ENCODE measurements at regions not wholly inside any gene's neighbourhood (a gene's known extent, or its start where the extent isn't known, plus 50 kb on each side); places are given as distances from the start of the nearest gene placed in this dataset.

DNA sequence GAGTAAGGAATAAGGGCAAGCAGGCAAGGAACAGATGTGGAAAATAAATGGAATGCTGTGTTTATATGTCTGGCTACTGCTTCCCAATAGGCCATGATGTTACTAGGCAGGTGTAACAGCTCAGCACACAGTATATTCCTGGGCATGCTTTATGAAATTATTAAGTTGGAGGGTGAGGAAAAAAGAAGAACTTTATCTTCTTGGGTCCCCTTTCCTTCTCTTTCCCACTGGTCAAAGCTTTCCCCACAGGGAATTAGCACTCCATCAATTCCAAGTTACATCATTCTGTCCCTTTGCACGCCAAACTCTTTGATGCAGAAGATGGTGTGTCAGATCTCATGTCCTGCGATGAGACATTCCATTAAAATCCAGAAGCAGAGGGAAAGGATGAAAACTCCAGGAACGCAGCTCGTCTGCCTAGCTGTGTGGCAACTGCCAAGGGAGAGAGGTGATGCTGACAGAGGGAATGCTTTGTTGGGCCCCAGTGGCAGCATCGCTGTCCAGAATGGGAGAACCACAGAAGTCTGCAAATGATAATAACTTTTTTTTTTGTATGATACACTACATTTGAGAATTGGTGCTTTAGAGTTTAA lies 447.3 kb upstream of the ARRDC3 start:
- Mint-ChIP-seq H3K36me3 (no peaks in the 10 kb centered on the region), H3K27ac (no peak overlapping the region), H3K27me3 (no peaks in the 10 kb centered on the region), H3K9me3 (peaks cover 0 to 10% (median 2%) of the 10 kb centered on the region in 7 donors), H3K4me1 (no peaks in the 10 kb centered on the region), H3K4me3 (no peak overlapping the region)
- no peaks in the 10 kb centered on the region for H3K9me3 ChIP-seq (ENCODE audit: control insufficient read depth in 2 of 2, low read length in 2 of 2)
- no peaks in the 10 kb centered on the region for H3K36me3 ChIP-seq (ENCODE audit: control insufficient read depth, insufficient read depth, low read length)
- H3K27me3 ChIP-seq (ENCODE audit: control insufficient read depth, insufficient read depth, low read length): no peaks in the 10 kb centered on the region
- no peak overlapping the region for H3K27ac ChIP-seq (ENCODE audit: insufficient read depth, low read length, poor library complexity, severe bottlenecking)
- DNase-seq (no peak), ATAC-seq (ENCODE audit: low read depth in 2 of 2) (no peak)
- no peaks in the 10 kb centered on the region for H3K4me1 ChIP-seq (ENCODE audit: control insufficient read depth, insufficient read depth, low read length, poor library complexity, severe bottlenecking)
- no peak overlapping the region for H3K4me3 ChIP-seq (ENCODE audit: low read depth, low read length)

DNA sequence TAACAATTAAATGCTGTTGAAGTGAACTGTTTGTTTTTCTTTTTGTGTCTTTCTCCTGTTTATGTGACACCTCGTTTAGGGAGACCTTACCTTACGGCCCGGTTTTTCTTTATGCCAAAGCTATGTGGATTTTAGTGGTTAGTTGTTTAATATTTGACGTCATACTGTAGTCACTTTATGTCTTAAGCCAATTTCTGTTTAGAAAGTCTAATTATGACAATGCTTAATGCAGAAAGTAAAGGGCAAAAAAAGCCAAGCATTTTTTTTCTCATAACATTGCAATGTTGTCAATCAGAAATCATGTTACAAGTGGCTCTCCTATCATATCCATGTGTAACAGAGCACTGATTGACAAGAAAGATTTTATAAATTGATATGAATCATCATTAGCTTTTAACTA lies 442.5 kb upstream of the ARRDC3 start:
- no peaks in the 10 kb centered on the region for H3K36me3 ChIP-seq (ENCODE audit: control insufficient read depth, insufficient read depth, low read length)
- no peaks in the 10 kb centered on the region for H3K27me3 Mint-ChIP-seq
- H3K4me1 Mint-ChIP-seq: no peaks in the 10 kb centered on the region
- H3K27ac ChIP-seq (ENCODE audit: insufficient read depth, low read length, poor library complexity, severe bottlenecking): no peak overlapping the region
- H3K4me1 ChIP-seq (ENCODE audit: control insufficient read depth, insufficient read depth, low read length, poor library complexity, severe bottlenecking): no peaks in the 10 kb centered on the region
- ATAC-seq (ENCODE audit: low read depth in 2 of 2): no peak
- H3K27me3 ChIP-seq (ENCODE audit: control insufficient read depth, insufficient read depth, low read length): no peaks in the 10 kb centered on the region
- peaks cover 0 to 5% (median 1%) of the 10 kb centered on the region in 7 donors for H3K9me3 Mint-ChIP-seq
- H3K27ac Mint-ChIP-seq: no peak overlapping the region
- H3K36me3 Mint-ChIP-seq: no peaks in the 10 kb centered on the region
- no peaks in the 10 kb centered on the region for H3K9me3 ChIP-seq (ENCODE audit: control insufficient read depth in 2 of 2, low read length in 2 of 2)
- DNase-seq: no peak
- H3K4me3 Mint-ChIP-seq: no peak overlapping the region
- H3K4me3 ChIP-seq (ENCODE audit: low read depth, low read length): no peak overlapping the region

DNA sequence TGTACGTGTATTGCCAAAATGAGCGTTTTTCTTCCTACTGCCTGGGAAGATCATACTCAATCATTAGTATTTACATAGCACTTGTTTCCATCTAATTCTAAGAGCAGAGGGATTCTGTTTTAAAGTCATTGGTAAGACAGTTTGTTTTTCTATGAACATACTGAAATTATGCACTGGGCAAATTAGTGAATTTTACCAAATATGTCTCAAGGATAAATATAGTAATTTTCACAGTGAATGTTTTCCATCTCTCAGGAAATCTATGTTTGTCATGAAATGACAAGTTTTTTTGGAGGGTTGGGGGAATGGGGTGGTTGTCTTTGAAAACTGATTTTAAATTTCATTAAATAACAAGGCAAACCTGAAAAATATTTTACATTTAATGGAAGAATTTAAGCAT lies 441.3 kb upstream of the ARRDC3 start:
- H3K27ac ChIP-seq (ENCODE audit: insufficient read depth, low read length, poor library complexity, severe bottlenecking): no peak overlapping the region
- no peaks in the 10 kb centered on the region for H3K9me3 ChIP-seq (ENCODE audit: control insufficient read depth in 2 of 2, low read length in 2 of 2)
- H3K36me3 Mint-ChIP-seq: no peaks in the 10 kb centered on the region
- peaks cover 0 to 11% (median 2%) of the 10 kb centered on the region in 7 donors for H3K9me3 Mint-ChIP-seq
- H3K4me3 ChIP-seq (ENCODE audit: low read depth, low read length): no peak overlapping the region
- no peak overlapping the region for H3K27ac Mint-ChIP-seq
- no peaks in the 10 kb centered on the region for H3K36me3 ChIP-seq (ENCODE audit: control insufficient read depth, insufficient read depth, low read length)
- H3K4me3 Mint-ChIP-seq: no peak overlapping the region
- H3K4me1 Mint-ChIP-seq: no peaks in the 10 kb centered on the region
- H3K4me1 ChIP-seq (ENCODE audit: control insufficient read depth, insufficient read depth, low read length, poor library complexity, severe bottlenecking): no peaks in the 10 kb centered on the region
- no peak for ATAC-seq (ENCODE audit: low read depth in 2 of 2)
- no peak for DNase-seq
- no peaks in the 10 kb centered on the region for H3K27me3 Mint-ChIP-seq
- no peaks in the 10 kb centered on the region for H3K27me3 ChIP-seq (ENCODE audit: control insufficient read depth, insufficient read depth, low read length)

DNA sequence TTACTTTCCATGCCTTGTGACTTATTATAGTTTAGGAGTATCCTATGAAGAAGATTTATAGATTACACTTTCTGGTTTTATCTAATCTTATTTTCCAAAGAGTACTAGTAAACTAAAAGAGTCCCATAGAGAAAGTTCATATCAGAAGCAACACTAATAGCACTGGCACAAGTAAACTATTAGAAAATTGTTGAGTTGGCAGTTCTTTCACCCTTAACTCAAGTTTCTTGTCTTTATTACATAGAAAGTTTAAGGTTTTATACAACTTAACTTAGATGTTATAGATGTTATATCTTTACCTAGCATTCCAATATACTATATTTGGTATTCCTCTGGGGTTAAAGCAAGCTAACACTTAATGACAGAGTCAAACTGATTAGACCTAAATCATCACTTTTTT lies 437.8 kb upstream of the ARRDC3 start:
- Histone ChIP-seq H3K27ac (ENCODE audit: insufficient read depth, low read length, poor library complexity, severe bottlenecking) (no peak overlapping the region), H3K36me3 (ENCODE audit: control insufficient read depth, insufficient read depth, low read length) (no peaks in the 10 kb centered on the region), H3K9me3 (ENCODE audit: control insufficient read depth in 2 of 2, low read length in 2 of 2) (no peaks in the 10 kb centered on the region), H3K27me3 (ENCODE audit: control insufficient read depth, insufficient read depth, low read length) (no peaks in the 10 kb centered on the region), H3K4me1 (ENCODE audit: control insufficient read depth, insufficient read depth, low read length, poor library complexity, severe bottlenecking) (no peaks in the 10 kb centered on the region), H3K4me3 (ENCODE audit: low read depth, low read length) (no peak overlapping the region)
- Mint-ChIP-seq H3K4me1 (no peaks in the 10 kb centered on the region), H3K27ac (no peak overlapping the region), H3K36me3 (no peaks in the 10 kb centered on the region), H3K9me3 (peaks cover 0 to 6% (median 3%) of the 10 kb centered on the region in 7 donors), H3K4me3 (no peak overlapping the region), H3K27me3 (no peaks in the 10 kb centered on the region)
- DNase-seq (no peak), ATAC-seq (ENCODE audit: low read depth in 2 of 2) (no peak)

DNA sequence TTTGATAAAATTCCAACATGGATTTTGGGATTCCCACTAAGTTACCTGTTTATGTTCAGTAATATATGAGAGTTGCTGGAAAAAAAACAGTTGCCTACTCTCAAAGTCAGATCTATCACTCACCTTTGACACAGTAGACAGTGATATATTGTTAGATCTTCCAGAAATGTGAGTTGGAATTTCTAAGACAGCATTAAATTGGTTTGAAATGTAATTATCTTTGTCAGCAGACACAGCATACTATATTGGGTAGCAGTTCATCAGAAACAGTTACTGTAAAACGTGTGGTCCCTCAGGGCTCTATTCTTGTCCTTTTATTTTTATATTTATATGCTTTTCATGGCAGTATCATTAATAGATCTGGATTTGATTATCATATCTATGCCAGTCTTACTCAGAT lies 433.6 kb upstream of the ARRDC3 start:
- no peaks in the 10 kb centered on the region for H3K4me1 Mint-ChIP-seq
- H3K27me3 Mint-ChIP-seq: no peaks in the 10 kb centered on the region
- Histone ChIP-seq H3K9me3 (ENCODE audit: control insufficient read depth in 2 of 2, low read length in 2 of 2) (no peaks in the 10 kb centered on the region), H3K27ac (ENCODE audit: insufficient read depth, low read length, poor library complexity, severe bottlenecking) (no peak overlapping the region), H3K27me3 (ENCODE audit: control insufficient read depth, insufficient read depth, low read length) (no peaks in the 10 kb centered on the region), H3K4me3 (ENCODE audit: low read depth, low read length) (no peak overlapping the region), H3K36me3 (ENCODE audit: control insufficient read depth, insufficient read depth, low read length) (no peaks in the 10 kb centered on the region), H3K4me1 (ENCODE audit: control insufficient read depth, insufficient read depth, low read length, poor library complexity, severe bottlenecking) (no peaks in the 10 kb centered on the region)
- peaks cover 0 to 12% (median 3%) of the 10 kb centered on the region in 7 donors for H3K9me3 Mint-ChIP-seq
- no peak for ATAC-seq (ENCODE audit: low read depth in 2 of 2)
- no peak overlapping the region for H3K4me3 Mint-ChIP-seq
- no peaks in the 10 kb centered on the region for H3K36me3 Mint-ChIP-seq
- no peak for DNase-seq
- H3K27ac Mint-ChIP-seq: no peak overlapping the region

DNA sequence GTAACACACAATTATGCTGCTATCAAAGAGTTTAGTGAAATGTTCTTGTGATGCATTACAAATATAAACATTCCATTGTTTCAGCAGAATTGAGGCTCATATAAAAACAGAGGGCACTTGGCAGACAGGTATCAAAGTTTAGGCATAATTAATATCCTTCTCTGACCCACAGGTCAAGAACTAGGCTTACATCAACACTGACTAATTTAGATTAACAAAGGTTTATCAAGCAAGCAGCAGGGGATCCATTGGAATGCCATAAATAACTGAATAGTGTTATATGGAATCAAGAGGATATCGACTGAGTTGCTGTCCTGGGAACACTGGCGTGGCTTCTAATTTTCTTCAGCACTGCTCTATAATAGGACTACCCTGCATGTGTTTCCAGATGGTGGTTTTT lies 414.5 kb upstream of the ARRDC3 start:
- Histone ChIP-seq H3K4me1 (ENCODE audit: control insufficient read depth, insufficient read depth, low read length, poor library complexity, severe bottlenecking) (no peaks in the 10 kb centered on the region), H3K27ac (ENCODE audit: insufficient read depth, low read length, poor library complexity, severe bottlenecking) (no peak overlapping the region), H3K27me3 (ENCODE audit: control insufficient read depth, insufficient read depth, low read length) (no peaks in the 10 kb centered on the region), H3K36me3 (ENCODE audit: control insufficient read depth, insufficient read depth, low read length) (no peaks in the 10 kb centered on the region), H3K9me3 (ENCODE audit: control insufficient read depth in 2 of 2, low read length in 2 of 2) (peaks cover 0 to 3% of the 10 kb centered on the region in 2 experiments), H3K4me3 (ENCODE audit: low read depth, low read length) (no peak overlapping the region)
- no peak overlapping the region for H3K27ac Mint-ChIP-seq
- no peaks in the 10 kb centered on the region for H3K4me1 Mint-ChIP-seq
- H3K9me3 Mint-ChIP-seq: peaks cover 4 to 14% (median 7%) of the 10 kb centered on the region in 7 donors
- no peak for DNase-seq
- no peak for ATAC-seq (ENCODE audit: low read depth in 2 of 2)
- H3K36me3 Mint-ChIP-seq: no peaks in the 10 kb centered on the region
- no peaks in the 10 kb centered on the region for H3K27me3 Mint-ChIP-seq
- H3K4me3 Mint-ChIP-seq: no peak overlapping the region

DNA sequence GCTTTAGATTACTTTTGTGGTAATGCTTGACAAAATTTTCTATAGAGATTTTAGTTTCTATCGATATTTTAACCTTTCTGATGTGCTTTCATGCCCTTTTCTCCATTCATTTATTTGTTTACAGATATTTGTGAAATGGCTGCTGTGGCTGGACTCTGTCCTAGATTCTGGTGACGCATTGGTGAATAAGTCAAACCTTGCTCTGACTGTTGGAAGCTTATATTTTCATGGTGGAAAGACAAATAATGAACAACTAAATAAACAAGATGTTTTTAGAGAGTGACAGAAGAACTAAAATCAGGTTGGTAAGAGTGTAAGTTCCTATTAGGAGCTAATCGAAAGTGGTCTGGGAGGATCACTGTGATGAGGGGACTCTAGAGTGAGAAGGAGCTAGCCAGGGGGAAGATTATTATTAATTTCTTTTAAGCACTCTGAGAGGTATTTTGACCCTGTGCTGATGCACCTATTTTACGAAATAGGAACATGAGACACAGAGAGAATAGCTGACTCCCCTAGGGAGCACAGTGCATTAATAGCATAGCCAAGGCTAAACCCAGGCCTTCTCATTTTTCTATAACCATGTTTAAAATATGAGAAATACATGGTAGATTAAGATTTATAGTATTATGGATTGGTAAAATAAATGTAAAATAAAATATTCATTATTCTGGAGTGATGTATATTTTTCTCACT lies 411.9 kb upstream of the ARRDC3 start:
- DNase-seq: no peak
- no peaks in the 10 kb centered on the region for H3K27me3 ChIP-seq (ENCODE audit: control insufficient read depth, insufficient read depth, low read length)
- no peaks in the 10 kb centered on the region for H3K27me3 Mint-ChIP-seq
- no peaks in the 10 kb centered on the region for H3K36me3 ChIP-seq (ENCODE audit: control insufficient read depth, insufficient read depth, low read length)
- H3K4me3 ChIP-seq (ENCODE audit: low read depth, low read length): no peak overlapping the region
- ATAC-seq (ENCODE audit: low read depth in 2 of 2): no peak
- H3K4me3 Mint-ChIP-seq: no peak overlapping the region
- H3K9me3 ChIP-seq (ENCODE audit: control insufficient read depth in 2 of 2, low read length in 2 of 2): no peaks in the 10 kb centered on the region
- H3K36me3 Mint-ChIP-seq: no peaks in the 10 kb centered on the region
- no peaks in the 10 kb centered on the region for H3K4me1 ChIP-seq (ENCODE audit: control insufficient read depth, insufficient read depth, low read length, poor library complexity, severe bottlenecking)
- peaks cover 0 to 4% (median 0%) of the 10 kb centered on the region in 7 donors for H3K9me3 Mint-ChIP-seq
- no peaks in the 10 kb centered on the region for H3K4me1 Mint-ChIP-seq
- no peak overlapping the region for H3K27ac Mint-ChIP-seq
- no peak overlapping the region for H3K27ac ChIP-seq (ENCODE audit: insufficient read depth, low read length, poor library complexity, severe bottlenecking)

DNA sequence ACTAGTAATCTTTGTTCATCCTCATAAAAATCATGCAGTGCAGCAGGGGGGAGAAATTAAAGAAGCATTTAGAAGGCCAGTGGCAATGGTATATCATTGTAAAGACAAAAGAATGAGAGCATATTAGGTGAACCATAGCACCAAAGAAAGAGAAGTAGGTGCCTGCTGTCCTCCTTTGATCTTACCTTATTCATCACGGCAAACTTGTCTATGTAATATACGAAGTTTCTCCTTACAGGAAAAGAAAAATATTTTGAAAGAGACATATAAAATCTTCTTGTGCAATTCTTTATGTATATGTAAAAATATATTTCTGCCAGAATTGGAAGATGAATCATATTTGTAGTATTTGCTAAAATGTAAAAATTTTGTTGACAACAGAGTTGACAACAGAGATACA lies 411.3 kb upstream of the ARRDC3 start:
- Histone ChIP-seq H3K9me3 (ENCODE audit: control insufficient read depth in 2 of 2, low read length in 2 of 2) (no peaks in the 10 kb centered on the region), H3K27ac (ENCODE audit: insufficient read depth, low read length, poor library complexity, severe bottlenecking) (no peak overlapping the region), H3K4me1 (ENCODE audit: control insufficient read depth, insufficient read depth, low read length, poor library complexity, severe bottlenecking) (no peaks in the 10 kb centered on the region), H3K27me3 (ENCODE audit: control insufficient read depth, insufficient read depth, low read length) (no peaks in the 10 kb centered on the region), H3K36me3 (ENCODE audit: control insufficient read depth, insufficient read depth, low read length) (no peaks in the 10 kb centered on the region), H3K4me3 (ENCODE audit: low read depth, low read length) (no peak overlapping the region)
- H3K4me3 Mint-ChIP-seq: no peak overlapping the region
- ATAC-seq (ENCODE audit: low read depth in 2 of 2): no peak
- H3K27ac Mint-ChIP-seq: no peak overlapping the region
- no peaks in the 10 kb centered on the region for H3K4me1 Mint-ChIP-seq
- peaks cover 0 to 4% (median 0%) of the 10 kb centered on the region in 7 donors for H3K9me3 Mint-ChIP-seq
- no peaks in the 10 kb centered on the region for H3K36me3 Mint-ChIP-seq
- H3K27me3 Mint-ChIP-seq: no peaks in the 10 kb centered on the region
- DNase-seq: no peak

Data from CD4-positive, CD25-positive, alpha-beta regulatory T cell (primary cell).